A549 (cell line): ENCODE measurements at regions not wholly inside any gene's neighbourhood (a gene's known extent, or its start where the extent isn't known, plus 50 kb on each side); places are given as distances from the start of the nearest gene placed in this dataset.

ENCODE experiments used
- BHLHE40 ChIP-seq: IDR thresholded peaks from 2 replicates; pipeline ENCODE4 v1.6.1; 2012; ENCODE audit warnings: low read depth, low read length, inconsistent platforms
- CBX2 ChIP-seq: fragments of 200-600 bp; sonication (generic); IDR thresholded peaks from 2 replicates; pipeline ENCODE4 v1.6.1; 2016; ENCODE audit warnings: low read depth, mild to moderate bottlenecking, borderline replicate concordance
- CHD2 ChIP-seq: fragments of 150-350 bp; IDR thresholded peaks from 2 replicates; pipeline ENCODE4 v1.6.1; 2014; ENCODE audit warnings: low read length; ENCODE audit not compliant: partially characterized antibody
- CHD4 ChIP-seq: fragments of 200-600 bp; sonication (generic); IDR thresholded peaks from 2 replicates; pipeline ENCODE4 v1.6.1; 2016; ENCODE audit warnings: antibody characterized with exemption, mild to moderate bottlenecking, borderline replicate concordance
- CTCF ChIP-seq: fragments of >200 bp; sonication (Bioruptor Twin); formaldehyde crosslinking; IDR thresholded peaks from 3 replicates; pipeline ENCODE4 v1.5.1; 2016
- EP300 ChIP-seq, 2 experiments: fragments of >200 bp; sonication (Bioruptor Twin); formaldehyde crosslinking; IDR thresholded peaks; 2 replicates in 1 of 2; 3 replicates in 1 of 2; pipeline ENCODE4 v1.6.1; 2016 to 2017
- KDM5A ChIP-seq: fragments of 200-600 bp; sonication (generic); IDR thresholded peaks from 2 replicates; pipeline ENCODE4 v1.6.1; 2016; ENCODE audit warnings: antibody characterized with exemption, mild to moderate bottlenecking
- MYC ChIP-seq: IDR thresholded peaks from 2 replicates; pipeline ENCODE4 v1.6.1; 2012; ENCODE audit warnings: mild to moderate bottlenecking, inconsistent platforms, low read length, improper control_type of control experiment, borderline replicate concordance
- POLR2A ChIP-seq: IDR thresholded peaks from 2 replicates; pipeline ENCODE4 v1.6.1; 2012; ENCODE audit warnings: mild to moderate bottlenecking, low read length
- RAD21 ChIP-seq, 2 experiments: fragments of >200 bp in 1 of 2; sonication (Bioruptor Twin) in 1 of 2; formaldehyde crosslinking in 1 of 2; IDR thresholded peaks in 1 of 2; conservative IDR thresholded peaks in 1 of 2; 2 replicates in 1 of 2; 3 replicates in 1 of 2; pipeline ENCODE4 v1.6.1; 2012 to 2018; ENCODE audit warnings: inconsistent platforms in 1 of 2
- REST ChIP-seq: fragments of 200-600 bp; sonication (generic); IDR thresholded peaks from 2 replicates; pipeline ENCODE4 v1.6.1; 2016; ENCODE audit warnings: antibody characterized with exemption, mild to moderate bottlenecking, moderate library complexity
- RFX5 ChIP-seq: fragments of 450-650 bp; IDR thresholded peaks from 2 replicates; pipeline ENCODE4 v1.7.1; 2014; ENCODE audit warnings: antibody characterized with exemption, mild to moderate bottlenecking, moderate library complexity
- TP53 ChIP-seq: fragments of 250-450 bp; sonication (Bioruptor Pico); IDR thresholded peaks from 2 replicates; pipeline ENCODE4 v1.5.0; 2021; ENCODE audit warnings: mild to moderate bottlenecking, moderate library complexity

GRCh38 chr7:47145982-47146381 lies 435.9 kb downstream of the TNS3 start:
- no peak for TF ChIP-seq RAD21 (conservative IDR thresholded peaks at IDR 0.05 in 1 of 2, IDR thresholded peaks at IDR 0.05 in 1 of 2)
- no peak for TF ChIP-seq POLR2A
- TF ChIP-seq REST, result no peak
- TF ChIP-seq CTCF, result no peak
- no peak for TF ChIP-seq CBX2
- no peak for TF ChIP-seq EP300 (IDR thresholded peaks at IDR 0.05)
- TF ChIP-seq CHD4, result no peak
- no peak for TF ChIP-seq BHLHE40
- no peak for TF ChIP-seq MYC
- no peak for TF ChIP-seq KDM5A
- TF ChIP-seq TP53 (CRISPR knock-in tag), result no peak
- no peak for TF ChIP-seq RFX5
- no peak for TF ChIP-seq CHD2
